ENCODE measurements at regions not wholly inside any gene's neighbourhood (a gene's known extent, or its start where the extent isn't known, plus 50 kb on each side); places are given as distances from the start of the nearest gene placed in this dataset.

GRCh38 chr3:83729576-83729975, 1229.2 kb upstream of the CADM2 start (continued):
- TF ChIP-seq, protein P1, sequence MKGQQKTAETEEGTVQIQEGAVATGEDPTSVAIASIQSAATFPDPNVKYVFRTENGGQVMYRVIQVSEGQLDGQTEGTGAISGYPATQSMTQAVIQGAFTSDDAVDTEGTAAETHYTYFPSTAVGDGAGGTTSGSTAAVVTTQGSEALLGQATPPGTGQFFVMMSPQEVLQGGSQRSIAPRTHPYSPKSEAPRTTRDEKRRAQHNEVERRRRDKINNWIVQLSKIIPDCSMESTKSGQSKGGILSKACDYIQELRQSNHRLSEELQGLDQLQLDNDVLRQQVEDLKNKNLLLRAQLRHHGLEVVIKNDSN (IDR thresholded peaks at IDR 0.05; ENCODE audit: borderline replicate concordance, extremely low read length, insufficient read depth, low read depth, low read length): no peak
- TF ChIP-seq RAD21 (IDR thresholded peaks at IDR 0.05; ENCODE audit: insufficient read depth, low read depth, low read length) (no peak), BCLAF1 (IDR thresholded peaks at IDR 0.05) (no peak), NR2C2 (IDR thresholded peaks at IDR 0.05; ENCODE audit: borderline replicate concordance, control insufficient read depth, insufficient read length, low read depth) (no peak), NFIC (IDR thresholded peaks at IDR 0.05; ENCODE audit: low read depth, low read length) (no peak), DPF2 (IDR thresholded peaks at IDR 0.05) (no peak), MAX (IDR thresholded peaks at IDR 0.05; ENCODE audit: low read depth, low read length) (no peak)
- TF ChIP-seq, protein P2, sequence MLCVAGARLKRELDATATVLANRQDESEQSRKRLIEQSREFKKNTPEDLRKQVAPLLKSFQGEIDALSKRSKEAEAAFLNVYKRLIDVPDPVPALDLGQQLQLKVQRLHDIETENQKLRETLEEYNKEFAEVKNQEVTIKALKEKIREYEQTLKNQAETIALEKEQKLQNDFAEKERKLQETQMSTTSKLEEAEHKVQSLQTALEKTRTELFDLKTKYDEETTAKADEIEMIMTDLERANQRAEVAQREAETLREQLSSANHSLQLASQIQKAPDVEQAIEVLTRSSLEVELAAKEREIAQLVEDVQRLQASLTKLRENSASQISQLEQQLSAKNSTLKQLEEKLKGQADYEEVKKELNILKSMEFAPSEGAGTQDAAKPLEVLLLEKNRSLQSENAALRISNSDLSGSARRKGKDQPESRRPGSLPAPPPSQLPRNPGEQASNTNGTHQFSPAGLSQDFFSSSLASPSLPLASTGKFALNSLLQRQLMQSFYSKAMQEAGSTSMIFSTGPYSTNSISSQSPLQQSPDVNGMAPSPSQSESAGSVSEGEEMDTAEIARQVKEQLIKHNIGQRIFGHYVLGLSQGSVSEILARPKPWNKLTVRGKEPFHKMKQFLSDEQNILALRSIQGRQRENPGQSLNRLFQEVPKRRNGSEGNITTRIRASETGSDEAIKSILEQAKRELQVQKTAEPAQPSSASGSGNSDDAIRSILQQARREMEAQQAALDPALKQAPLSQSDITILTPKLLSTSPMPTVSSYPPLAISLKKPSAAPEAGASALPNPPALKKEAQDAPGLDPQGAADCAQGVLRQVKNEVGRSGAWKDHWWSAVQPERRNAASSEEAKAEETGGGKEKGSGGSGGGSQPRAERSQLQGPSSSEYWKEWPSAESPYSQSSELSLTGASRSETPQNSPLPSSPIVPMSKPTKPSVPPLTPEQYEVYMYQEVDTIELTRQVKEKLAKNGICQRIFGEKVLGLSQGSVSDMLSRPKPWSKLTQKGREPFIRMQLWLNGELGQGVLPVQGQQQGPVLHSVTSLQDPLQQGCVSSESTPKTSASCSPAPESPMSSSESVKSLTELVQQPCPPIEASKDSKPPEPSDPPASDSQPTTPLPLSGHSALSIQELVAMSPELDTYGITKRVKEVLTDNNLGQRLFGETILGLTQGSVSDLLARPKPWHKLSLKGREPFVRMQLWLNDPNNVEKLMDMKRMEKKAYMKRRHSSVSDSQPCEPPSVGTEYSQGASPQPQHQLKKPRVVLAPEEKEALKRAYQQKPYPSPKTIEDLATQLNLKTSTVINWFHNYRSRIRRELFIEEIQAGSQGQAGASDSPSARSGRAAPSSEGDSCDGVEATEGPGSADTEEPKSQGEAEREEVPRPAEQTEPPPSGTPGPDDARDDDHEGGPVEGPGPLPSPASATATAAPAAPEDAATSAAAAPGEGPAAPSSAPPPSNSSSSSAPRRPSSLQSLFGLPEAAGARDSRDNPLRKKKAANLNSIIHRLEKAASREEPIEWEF (IDR thresholded peaks at IDR 0.05; ENCODE audit: insufficient replicate concordance, low read depth, low read length): no peak

All from GM12878 (cell line).